Activated T-helper 9 cell treated with anti-CD3 and anti-CD28 coated beads, Interleukin-2, amount 50 U/mL, for 16 hours (primary cell): ENCODE measurements at regions not wholly inside any gene's neighbourhood (a gene's known extent, or its start where the extent isn't known, plus 50 kb on each side); places are given as distances from the start of the nearest gene placed in this dataset.
"Not testable (repeated sequence)": the region's sequence is repeated elsewhere in the genome, so short reads cannot be mapped to it uniquely, and the experiment has no call there.

Experiments used
- DNase-seq: peaks from one replicate; pipeline ENCODE4 v3.0.0-alpha.2; 2020; ENCODE audit warnings: low read depth

DNA sequence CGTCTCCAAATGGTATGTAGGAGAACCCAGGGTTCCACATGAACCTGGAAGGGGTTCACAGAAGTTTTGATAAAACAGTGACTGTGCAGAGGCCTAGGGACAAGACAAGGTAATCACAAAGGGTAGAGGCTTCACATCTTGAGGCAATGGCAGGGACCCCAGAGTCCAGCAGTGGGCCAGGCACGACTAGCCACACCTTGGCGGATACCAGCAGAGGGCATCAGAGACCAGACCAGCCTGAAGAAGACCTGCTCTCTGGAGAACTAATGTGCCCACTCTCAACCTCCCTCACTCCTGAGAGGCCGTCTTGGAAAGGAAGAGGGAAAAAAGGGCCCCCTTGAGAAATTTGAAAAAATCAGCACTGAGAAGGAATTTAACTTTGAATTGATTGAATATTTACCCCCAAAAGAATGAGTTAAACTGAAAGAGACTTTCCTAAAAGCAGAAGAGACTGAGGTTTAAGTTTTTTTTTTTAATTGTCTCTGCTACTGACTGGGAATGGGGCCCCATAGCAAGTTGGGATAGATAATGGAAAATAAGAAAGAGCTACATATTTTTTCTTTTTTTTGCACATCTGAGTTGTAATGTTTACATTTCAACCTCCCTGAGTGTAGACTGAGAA lies 243.8 kb upstream of the JADE1 start:
- no peak for DNase-seq

DNA sequence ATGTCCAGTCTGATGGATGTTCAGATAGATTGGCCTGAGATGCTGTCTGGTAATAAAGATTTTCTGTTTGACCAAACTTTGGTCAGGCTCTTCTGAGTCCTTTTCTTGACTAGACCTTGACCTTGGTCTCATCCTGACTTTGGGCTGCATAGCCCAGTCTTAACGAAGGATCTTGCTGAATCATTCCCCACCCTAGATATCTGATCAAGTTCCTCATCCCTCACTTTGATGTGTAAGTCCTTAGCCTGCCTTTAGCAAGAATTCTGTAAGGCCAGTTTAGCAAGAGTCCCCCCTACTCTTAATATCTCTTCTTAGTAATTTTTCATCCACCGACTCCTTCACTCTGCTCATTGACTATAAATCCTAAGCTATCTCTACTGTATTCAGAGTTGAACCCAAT lies 244.4 kb upstream of the JADE1 start:
- DNase-seq = no peak

DNA sequence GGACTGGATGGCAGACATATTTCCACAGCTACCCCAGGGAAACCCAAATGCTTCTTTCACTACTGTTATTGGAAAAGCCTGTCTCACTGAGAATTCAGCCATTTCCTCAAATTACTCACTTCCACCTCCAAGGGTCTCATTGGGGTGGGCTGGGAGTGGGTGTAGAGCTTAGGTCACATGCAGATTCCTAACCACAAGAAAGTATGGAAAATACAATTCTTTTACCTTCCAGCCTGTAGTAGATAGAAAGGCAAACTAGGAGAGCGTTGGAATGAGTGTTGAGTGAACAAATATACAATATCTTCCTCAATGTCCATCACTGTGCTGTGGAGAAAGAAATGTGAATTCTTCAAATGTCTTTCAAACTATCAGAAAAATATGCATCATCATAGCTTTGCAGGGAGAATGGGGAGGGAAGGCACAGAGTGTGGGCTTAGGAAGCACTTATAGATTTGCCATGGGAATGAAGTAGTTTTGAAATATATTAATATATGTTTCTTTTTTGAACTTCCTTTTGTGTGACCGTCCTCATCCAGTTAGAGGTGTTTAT lies 245.3 kb upstream of the JADE1 start:
- DNase-seq = no peak

DNA sequence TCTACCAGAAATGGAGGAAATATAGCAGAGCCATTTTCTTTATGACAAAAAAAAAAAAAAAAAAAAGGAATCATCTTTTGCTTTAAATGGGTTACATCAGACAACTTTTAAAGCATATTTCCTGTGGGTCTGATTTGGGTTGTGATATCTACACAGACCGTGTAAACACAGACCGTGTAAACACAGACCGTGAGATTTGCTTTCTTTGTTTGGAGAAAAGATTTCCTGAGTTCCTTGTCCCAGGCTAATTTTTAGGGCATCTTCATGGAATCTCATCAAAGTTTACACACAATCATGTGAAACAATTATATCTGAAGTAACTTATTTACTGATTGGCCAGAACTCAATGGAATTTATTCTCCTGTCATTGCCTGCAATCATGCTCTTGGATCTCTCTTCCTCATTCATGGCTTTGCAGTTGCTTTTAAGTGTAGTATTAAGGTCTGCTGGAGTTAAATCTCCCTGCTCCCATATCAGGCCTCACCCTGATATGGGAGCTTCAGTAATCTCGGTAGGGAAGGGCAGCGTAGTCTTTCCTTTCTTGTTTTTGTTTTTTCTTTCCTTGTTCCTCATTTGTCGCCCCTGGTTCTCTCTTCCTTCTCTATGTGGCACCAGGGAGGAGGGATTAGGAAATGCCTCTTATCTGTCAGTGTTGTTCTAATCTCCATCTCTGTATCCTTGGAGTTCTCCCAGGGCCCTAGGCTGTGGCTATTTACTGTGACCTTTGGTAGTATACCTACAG lies 248.6 kb upstream of the JADE1 start:
- no peak for DNase-seq

DNA sequence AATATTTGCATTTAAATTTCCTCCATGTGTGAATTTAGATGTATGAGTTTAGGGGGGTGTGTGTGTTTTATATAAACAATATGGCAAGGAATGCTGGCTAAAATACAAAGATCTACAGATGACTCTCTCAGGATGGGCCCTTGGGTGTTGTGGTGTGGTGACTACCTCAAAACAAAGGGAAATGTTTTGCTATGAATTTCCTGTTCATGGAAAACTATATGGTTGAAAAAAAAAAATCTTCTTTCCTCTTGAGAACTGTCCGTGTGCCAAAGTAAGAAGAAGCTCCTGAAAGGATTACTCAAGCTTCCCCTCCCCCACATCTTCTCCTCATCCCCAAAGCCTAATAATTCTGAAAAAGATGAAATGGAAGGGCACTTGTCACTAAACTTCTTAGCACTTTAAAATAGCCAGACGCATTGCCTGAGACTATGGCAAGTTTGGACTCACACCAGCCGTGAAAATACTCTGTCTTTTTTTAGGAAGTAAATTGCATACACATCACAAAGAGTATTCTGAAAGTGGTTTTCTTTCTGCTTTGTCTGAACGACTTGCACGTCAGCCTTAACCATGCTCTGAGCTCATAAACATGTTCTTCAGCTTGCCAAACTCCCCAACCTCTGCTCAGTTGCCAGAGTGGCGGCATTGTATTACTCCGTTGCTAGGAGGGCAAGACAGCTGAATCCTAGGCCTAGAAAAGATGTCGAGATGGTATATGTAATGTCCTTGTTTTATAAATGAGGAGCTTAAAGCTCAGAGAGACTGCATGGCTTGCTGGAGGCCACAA lies 250.4 kb upstream of the JADE1 start:
- DNase-seq = no peak

DNA sequence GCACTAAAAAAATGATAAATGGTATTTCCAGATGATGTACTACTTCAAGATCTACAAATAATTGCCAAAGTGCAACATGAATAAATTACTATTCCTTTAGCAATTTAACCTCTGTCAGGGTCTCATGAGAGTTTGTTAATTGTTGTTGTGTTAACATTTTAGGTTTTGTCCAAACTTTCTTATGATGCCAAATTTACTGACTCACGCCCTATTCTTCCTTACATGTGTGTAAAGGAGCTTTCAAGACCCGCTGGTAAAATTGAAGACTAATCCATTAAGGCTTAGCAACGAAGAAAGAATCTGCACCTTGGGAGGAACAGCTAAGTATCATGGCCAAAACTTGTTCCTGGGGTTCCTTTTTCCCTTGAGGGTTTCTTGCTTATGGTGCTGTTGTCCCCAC lies 252.7 kb upstream of the JADE1 start:
- DNase-seq = no peak

DNA sequence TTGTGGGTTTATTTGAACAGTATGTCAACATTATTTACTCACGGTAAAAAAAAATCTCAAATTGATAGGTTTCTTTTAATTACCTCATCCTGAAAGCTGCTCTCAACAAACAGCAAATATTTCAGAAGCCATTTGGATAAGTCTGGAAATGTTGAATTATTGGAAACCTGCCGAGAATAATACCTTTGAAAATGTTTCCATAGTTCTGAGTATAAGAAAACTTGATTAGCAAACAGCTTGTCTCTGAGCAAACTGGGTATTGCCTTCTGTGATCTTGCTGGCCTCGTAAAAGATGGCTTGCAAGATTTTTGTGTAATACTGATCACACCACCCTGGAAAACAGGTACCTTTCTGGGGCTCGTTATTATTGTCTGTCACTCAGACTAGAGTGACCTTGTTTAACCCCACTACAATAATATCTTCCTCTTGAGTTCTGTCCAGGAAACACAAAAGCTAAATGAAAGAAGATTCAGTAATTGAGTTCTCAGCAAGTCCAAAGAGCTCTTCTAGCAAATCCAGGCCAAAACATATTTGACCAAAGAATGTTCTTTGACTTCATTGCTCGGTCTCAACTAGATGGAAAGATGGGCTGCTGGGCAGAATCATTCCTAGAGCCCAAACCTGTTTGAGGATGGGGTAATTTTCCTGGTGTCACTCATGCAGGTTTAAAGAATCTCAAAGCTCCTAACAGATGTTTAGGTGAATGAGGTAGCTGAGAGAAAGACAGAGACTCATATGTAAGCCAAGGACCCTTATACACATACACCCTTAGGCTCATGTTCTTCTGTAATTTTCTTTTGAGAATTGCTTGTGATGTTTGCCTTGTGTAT lies 255.6 kb upstream of the JADE1 start:
- DNase-seq = no peak

DNA sequence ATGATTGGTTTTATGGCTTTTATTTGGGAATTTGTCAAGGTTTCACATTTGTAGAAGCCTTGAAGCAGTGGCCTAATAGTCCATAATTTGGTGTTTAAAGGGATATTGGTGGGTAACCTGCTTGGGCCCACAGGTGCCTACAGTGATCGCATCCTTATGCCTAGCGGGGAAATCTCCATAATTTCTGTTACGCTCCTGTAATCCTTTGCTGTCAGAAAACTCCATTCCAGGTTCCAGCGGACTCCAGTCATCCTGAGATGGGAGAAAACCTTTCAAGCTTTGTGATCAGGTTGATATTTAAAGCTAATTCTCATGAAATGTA lies 257.0 kb upstream of the JADE1 start:
- no peak for DNase-seq

DNA sequence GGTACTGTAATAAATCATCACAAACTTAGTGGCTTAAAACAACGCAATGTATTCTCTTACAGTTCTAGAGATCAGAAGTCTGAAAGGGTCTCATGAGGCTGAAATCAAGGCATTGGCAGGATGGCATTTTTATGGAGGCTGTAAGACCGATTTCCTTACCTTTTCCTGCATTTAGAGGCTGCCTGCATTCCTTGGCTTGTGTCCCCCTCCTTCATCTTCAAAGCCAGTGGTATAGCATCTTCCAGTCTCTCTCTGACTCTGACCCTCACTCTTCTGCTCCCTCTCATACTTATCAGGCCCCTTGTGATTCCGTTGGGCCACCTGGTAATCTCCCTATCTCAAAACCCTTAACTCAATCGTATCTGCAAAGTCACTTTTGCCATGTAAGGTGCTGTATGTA lies 258.2 kb upstream of the JADE1 start:
- no peak for DNase-seq

DNA sequence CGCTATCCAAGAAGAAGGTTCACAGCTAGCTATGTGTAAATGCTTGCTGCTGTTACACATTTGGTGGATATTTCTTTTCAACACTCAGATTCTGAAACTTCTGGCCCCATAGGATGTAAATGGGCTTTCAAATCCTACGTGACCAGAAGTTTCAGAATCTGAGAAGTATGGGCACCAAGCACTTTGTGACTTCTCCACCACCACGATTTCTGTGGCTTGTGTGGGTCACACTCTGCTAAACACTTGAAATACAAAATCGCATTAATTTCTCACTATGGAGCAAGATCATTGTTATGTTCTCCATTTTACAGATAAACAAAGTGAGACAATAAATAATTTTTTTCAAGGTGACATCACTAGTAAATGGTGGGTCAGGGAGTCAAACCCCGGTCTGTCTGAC lies 259.4 kb upstream of the JADE1 start:
- no peak for DNase-seq

DNA sequence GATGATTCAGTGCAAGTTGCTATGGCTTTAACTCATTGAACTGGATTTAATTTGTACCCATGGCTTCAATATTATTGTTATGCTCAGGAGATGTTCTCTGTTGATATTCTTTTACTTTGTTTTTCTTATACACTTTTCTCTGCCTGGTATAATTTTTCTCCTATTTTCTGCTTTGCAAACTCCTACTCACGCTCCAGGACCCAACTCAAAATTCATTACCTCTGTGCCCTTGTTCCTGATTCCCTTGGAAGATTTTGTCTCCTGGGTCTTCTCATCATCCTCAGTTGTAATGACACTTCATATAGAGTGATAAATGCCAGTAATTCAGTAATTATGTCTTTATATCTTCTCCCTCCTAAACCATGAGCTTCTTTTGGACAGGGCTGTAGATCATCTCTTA lies 259.9 kb upstream of the JADE1 start:
- no peak for DNase-seq

DNA sequence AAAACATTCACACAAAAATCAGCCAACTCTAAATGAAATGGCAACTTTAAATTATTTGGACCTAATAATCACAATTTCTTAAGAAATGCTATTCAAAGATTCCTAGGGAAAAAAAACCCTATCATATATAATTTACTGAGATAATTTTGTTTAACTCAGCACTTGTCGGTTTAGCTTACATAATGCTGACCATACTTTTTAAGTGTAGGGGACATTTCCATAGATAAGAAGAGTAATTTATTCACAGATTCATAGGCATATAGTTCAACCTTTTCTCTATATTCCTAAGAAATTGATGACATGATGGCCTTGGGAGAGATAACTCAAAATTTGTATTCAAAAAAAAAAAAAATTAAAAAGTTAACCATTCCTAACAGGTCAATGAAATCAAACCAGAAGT lies 260.8 kb upstream of the PGRMC2 start:
- no peak for DNase-seq

DNA sequence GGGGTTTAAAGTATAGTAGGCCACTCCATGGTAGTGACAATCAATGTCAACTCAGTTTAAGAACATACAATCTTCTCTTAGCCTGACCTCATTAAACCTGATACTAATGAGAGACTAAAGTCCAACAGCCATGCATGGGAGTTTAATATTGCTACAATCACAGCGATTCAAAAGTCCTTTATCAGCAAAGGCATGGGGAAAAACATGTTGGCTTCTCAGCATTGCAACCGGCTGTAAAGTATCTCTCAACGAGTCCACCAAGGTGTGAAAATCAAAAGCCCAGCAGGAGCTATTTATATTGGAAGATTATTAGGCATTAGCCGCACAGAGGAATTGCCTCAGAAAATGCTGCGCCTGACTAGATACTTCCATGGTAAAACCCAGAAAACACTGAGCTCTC lies 256.7 kb upstream of the PGRMC2 start:
- DNase-seq = no peak

DNA sequence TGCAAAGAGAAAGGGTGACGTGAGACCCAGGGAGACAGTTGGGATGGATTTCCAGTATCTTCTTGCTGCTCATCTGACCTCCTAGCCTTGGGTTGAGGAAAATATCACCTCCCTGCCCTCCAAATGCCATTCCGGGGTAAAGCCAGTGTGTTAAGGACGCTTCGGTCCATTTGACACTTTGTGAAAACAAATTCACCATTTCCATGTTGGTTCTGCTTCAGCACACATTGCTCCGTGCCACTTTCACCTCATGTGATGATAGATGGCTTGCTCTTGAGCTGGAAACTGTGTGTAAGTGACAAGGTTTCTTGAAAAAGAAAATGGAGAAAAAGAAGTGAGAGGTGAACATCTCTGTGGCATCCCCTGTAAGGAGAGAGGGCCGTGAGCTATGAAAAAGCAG lies 256.1 kb upstream of the PGRMC2 start:
- DNase-seq = no peak

DNA sequence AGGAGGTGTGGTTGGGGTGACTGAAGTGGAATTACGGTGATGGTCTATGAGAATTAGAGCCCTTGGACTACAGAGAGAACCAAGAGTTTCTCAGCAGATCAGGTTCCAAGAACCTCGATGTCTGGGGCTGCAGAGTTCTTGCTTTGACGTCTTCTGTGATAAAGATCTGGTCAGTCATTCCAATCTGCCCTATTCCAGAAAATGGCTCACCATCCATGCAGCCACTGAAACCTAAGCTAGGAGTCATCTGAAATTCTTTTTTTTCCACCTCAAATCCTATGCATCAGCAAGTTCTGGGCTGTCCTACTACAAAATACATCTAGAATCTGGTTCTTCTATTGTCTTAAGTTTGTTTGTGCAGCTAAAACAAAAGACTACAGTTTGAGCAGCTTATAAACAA lies 254.4 kb upstream of the PGRMC2 start:
- no peak for DNase-seq

DNA sequence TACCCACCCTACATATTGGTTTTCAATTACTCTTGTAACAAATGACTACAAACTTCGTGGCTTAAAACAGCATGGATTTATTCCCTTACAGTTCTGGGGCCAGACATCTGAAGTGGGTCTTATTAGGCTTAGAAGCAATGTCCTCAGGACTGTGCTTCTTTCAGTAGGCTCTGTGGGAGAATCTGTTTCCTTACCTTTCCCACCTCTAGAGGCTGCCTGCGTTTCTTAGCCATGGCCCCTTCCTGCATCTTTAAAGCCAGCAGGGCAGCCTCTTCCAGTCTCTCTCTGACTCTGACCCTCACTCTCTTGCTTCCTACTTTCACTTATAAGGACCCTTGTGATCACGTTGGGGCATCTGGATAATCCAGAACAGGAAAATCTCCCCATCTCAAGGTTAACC lies 252.5 kb upstream of the PGRMC2 start:
- no peak for DNase-seq

DNA sequence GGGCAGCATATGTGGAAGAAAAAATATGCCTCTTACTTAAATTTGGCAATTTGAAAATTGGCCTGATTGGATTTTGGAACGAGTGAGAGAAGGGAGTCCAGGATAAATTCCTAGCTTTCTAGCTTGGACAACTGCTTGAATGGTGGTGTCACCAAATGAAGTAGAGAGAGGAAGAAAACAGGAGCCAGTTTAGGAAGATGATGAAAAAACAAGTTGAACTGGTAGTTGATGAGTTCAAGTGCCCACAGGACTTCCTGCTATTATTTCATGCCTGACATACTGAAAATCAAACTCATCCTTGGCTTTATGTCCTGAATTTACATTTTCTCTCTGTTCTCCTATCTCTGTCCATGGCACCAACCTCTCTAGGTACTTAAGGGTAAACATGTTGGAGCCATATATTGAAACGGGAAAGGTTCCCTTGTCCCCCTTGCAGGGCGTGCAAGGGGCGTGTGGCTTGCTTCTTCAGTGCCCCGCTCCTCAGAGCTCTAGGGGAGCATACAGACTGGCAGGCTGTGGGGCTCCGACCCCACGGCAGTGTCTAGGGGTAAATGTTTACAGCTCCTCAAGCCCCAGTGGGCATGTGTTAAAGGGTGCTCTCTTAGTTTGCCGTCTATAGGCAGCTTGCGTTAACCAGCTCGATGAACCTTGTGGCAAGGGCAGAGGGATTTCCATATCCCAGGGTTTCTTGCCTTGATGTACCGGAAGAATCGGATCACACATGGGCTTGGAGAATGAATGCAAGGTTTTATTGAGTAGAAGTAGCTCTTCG lies 250.7 kb upstream of the PGRMC2 start:
- no peak for DNase-seq

DNA sequence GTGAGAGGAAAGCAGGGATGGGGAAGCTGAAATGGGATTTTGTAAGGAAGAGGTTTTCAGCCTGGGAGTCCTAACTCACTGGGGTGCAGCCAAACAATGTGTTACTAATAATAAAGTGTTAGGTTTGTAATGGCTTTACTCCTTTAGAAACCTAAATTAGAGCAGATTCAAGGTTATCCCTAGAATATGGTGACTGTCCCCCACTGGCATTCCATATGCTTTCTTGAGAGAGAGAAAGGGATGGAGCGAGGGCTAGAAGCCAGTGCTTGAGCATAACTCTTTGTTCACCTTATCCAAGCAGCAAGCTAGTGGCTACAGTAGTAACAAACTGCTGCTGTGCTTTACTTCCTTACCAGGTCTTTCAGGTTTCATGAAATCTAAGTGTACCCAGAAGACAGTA lies 249.1 kb upstream of the PGRMC2 start:
- DNase-seq = no peak

DNA sequence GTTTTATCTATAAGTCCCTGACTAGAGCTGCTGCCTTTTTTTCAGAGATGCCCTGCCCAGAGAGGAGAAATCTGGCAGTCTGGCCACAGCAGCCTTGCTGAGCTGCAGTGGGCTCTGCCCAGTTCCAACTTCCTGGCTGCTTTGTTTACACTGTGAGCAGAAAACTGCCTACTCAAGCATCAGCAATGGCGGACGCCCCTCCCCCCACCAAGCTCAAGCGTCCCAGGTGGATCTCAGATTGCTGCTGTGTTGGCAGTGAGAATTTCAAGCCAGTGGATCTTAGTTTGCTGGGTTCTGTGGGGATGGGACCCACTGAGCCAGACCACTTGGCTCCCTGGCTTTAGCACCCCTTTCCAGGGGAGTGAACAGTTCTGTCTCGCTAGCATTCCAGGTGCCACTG lies 247.9 kb upstream of the PGRMC2 start:
- not testable (repeated sequence) for DNase-seq

DNA sequence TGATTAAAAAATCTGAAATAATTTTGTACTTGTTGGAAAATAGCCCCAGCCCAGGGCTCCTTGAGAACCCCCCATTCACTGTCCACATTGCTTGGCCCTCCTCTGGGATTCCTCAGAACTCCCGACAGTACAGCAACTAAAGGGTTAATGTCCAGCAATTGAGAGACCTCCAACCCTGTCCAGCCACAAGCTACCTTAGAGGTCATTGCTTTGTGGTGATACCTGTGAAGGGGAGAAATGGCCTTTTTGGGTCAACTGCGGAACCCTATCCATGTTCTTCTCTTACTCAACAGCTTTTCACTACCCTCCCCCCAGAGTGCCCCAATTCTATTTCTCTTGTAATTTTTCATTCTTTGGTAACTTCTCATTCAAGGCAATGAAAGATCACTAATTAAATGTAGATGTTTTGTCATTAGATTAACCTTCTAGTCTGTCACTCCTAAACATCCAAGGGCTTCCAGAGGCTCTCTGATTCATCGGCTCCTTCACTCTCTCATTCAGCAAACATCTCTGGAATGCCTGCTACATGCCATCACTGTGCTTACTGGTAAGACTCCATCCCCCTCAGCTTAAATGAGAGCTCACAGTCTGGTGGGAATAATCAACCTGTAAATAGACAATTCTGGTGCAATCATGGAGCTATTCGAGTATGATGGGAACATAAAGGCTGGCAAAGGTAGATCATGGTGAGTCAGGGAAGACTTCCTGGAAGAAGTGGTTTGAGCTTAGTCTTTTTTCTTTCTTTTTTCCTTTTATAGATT lies 241.4 kb upstream of the PGRMC2 start:
- no peak for DNase-seq
